AG10803 (cell line): ENCODE measurements at regions not wholly inside any gene's neighbourhood (a gene's known extent, or its start where the extent isn't known, plus 50 kb on each side); places are given as distances from the start of the nearest gene placed in this dataset.
"Not testable (repeated sequence)": the region's sequence is repeated elsewhere in the genome, so short reads cannot be mapped to it uniquely, and the experiment has no call there.

Experiments used
- DNase-seq: peaks from one replicate; pipeline ENCODE4 v3.0.0; 2010; ENCODE audit warnings: low read depth
- H3K4me3 ChIP-seq: 2 replicates; pipeline ENCODE4 v1.5.1; 2011; ENCODE audit warnings: mild to moderate bottlenecking, low read length, control low read depth
- CTCF ChIP-seq: conservative IDR thresholded peaks from 2 replicates; pipeline ENCODE4 v1.5.1; 2011; ENCODE audit warnings: mild to moderate bottlenecking, low read length, control low read depth, inconsistent platforms

DNA sequence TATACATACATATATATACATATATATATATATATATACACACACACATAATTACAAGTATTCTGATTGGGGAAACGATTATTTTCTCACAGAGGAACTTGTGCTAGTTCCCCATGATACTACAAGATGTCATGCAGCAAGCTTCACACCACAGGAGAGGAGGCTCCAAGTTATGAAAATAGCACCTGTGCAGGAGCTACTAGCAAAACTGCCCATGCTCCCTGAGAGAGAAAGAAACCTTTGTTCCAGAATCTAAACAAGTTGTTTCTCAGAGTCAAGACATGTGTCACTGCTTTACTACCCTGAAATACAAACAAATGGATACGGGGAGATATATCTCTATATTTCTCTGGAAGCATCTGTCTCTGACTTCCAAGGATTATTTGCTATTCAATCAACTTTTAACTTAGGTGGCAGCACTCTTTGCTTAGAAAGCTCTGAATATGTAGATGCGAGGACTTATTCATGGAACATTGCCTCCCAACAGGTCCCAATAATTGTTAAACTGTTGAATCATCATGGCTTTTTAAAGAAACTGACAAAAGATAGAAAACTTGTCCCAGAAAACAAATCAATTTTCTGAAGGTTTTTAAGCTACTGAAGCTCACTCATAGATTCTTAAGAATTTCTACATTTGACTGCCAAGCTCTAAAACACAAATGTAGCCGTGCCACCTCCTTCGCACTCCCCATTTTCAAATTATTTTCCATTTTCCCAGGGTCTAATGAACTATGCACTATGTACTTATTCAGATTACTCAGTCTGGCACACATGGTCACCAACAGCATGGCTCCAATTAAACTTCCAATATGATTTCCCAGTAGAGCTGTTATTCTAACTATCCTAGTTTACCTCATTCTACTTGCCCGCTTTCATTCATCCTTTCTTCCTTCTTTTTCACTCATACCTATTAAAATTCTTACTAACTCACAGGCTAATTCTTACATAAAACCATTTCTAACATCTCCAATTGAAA lies 929.1 kb downstream of the LTN1 start:
- no peak for DNase-seq
- TF ChIP-seq CTCF = no peak
- H3K4me3 ChIP-seq = no peak overlapping the region

DNA sequence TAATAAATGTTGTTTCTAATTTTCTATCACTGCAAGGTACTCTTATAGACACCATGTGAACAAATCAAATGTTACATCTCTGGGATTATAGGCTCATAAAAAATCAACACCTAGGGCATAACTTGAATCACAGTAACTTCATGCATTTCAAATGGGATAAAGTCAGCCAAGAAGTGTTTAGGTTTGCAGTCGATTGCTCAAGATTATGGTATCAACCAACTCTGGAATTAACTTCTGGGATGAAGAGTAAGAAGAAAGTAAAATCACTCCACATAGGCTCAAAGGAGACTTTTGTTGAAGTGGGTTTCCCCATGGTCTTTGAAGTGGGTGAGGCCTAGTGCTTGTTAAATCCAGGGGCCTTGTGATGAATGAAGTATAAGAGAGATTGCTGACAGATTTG lies 939.7 kb downstream of the LTN1 start:
- not testable (repeated sequence) for H3K4me3 ChIP-seq
- peak; percentile 12 for DNase-seq

GRCh38 chr21:28051649-28052048 lies 941.0 kb downstream of the LTN1 start:
- not testable (repeated sequence) for H3K4me3 ChIP-seq
- TF ChIP-seq CTCF = peak; percentile 61
- peak; percentile 53 for DNase-seq

- not testable (repeated sequence) for DNase-seq, H3K4me3 ChIP-seq
Observed at GRCh38 chr21:28035692-28036091, 957.0 kb downstream of the LTN1 start.

GRCh38 chr21:28034916-28035315 lies 957.8 kb downstream of the LTN1 start:
- not testable (repeated sequence) for H3K4me3 ChIP-seq, DNase-seq

DNA sequence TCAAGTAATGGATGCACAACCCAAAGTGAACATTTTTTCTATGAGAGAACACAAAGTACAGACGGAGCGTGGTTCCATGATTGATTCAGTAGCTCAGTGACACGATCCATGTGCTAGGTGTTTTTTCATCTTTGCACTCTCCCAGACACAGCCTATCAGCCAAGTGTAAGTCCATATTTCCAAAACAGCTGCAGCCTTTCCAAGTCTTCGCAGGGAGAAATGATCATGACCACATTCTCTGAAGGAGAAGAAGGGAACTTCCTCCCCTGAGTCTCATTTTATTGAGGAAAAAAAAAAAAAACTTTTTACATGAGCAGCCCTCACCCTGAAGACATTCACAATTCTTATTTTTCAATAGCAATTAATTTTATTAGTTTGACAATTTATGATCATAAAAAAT lies 958.3 kb downstream of the LTN1 start:
- H3K4me3 ChIP-seq, DNase-seq: not testable (repeated sequence)

GRCh38 chr21:28032652-28033051 lies 960.0 kb downstream of the LTN1 start:
- not testable (repeated sequence) for DNase-seq, H3K4me3 ChIP-seq

DNA sequence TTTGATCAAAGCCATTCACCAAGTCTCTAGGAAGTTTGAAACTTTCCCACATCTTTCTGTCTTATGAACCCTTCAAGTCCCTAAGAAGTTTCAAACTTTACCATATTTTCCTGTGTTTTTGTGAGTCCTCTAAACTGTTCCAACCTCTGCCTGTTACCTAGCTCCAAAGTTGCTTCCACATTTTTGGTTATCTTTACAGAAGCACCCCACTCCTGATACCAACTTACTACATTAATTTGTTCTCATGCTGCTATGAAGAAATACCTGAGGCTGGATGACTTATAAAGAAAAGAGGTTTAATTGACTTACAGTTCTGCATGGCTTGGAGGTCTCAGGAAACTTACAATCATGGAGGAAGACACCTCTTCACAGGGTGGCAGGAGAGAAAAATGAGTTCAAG lies 961.6 kb downstream of the LTN1 start:
- not testable (repeated sequence) for H3K4me3 ChIP-seq, DNase-seq

- no peak for TF ChIP-seq CTCF
- no peak overlapping the region for H3K4me3 ChIP-seq
- DNase-seq = peak; percentile 20
Observed at GRCh38 chr21:28025111-28025510, 967.6 kb downstream of the LTN1 start.

DNA sequence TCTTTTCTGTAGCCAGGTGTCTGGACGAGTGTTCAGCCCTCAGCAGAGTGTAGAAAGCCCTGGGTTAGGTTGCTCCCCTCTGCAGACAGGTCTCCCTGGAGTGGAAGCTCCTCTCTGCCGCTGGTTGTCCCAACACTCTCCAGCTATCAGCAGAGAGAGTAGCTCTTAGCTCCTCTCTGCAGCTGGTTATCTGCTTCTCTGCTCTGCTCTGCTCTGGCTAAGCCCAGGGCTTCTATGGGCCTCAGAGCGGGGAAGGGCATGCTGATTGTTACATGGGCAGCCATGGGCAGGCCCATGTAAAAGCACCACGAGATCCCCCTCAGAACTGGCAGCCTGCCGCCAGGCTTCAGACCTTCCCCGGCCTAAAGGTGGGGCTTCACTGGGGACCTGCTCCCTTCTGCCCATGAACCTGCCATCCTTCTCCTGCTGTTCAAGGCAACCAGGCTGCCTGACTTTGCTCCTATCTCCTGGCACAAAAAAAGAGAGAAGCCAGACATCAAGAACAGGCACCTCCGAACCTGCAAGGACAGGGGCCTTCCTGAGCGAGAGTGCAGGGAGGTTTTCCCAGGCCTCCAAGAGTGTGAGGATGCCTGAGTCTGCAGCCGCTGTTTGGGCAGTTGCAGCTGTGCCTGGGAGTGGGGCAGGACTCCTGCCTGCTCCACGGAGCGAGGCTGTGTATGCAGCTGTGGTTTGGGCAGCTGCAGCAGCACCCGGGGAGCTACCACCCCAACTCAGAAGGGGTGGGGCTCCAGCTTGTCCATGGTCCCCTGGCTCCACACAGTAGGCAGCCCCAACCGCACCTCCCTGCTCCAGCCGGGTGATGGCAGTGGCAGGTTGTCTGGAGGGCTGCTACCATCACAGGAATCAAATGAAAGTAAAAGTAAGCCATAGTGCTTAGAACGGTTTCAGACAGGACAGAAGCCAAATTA lies 973.7 kb downstream of the LTN1 start:
- no peak for TF ChIP-seq CTCF
- no peak overlapping the region for H3K4me3 ChIP-seq
- no peak for DNase-seq
